Osteocyte (in vitro differentiated cells): ENCODE measurements at regions not wholly inside any gene's neighbourhood (a gene's known extent, or its start where the extent isn't known, plus 50 kb on each side); places are given as distances from the start of the nearest gene placed in this dataset.

Experiments
- DNase-seq: peaks from one replicate; pipeline ENCODE4 v3.0.0; 2021; ENCODE audit warnings: mixed read lengths; ENCODE audit not compliant: unreplicated experiment; ENCODE audit errors: extremely low spot score
- H3K27ac Mint-ChIP-seq: one replicate; pipeline ENCODE4 v1.8.0; 2021; ENCODE audit warnings: mild to moderate bottlenecking, mixed read lengths; ENCODE audit not compliant: unreplicated experiment
- H3K27me3 Mint-ChIP-seq: one replicate; pipeline ENCODE4 v1.8.0; 2021; ENCODE audit warnings: mixed read lengths; ENCODE audit not compliant: unreplicated experiment
- H3K36me3 Mint-ChIP-seq: one replicate; pipeline ENCODE4 v1.8.0; 2021; ENCODE audit warnings: mixed read lengths; ENCODE audit not compliant: unreplicated experiment
- H3K4me1 Mint-ChIP-seq: one replicate; pipeline ENCODE4 v1.8.0; 2021; ENCODE audit warnings: mixed read lengths; ENCODE audit not compliant: unreplicated experiment
- H3K4me3 Mint-ChIP-seq: one replicate; pipeline ENCODE4 v1.8.0; 2021; ENCODE audit warnings: mild to moderate bottlenecking, moderate library complexity, mixed read lengths; ENCODE audit not compliant: unreplicated experiment
- H3K9me3 Mint-ChIP-seq: one replicate; pipeline ENCODE4 v1.8.0; 2021; ENCODE audit warnings: mixed read lengths; ENCODE audit not compliant: unreplicated experiment
- TF ChIP-seq, protein P1 (sequence below): fragments of 200-600 bp; sonication (generic); IDR thresholded peaks from 2 replicates; pipeline ENCODE4 v1.5.0; 2021; ENCODE audit warnings: antibody characterized with exemption, mild to moderate bottlenecking, moderate library complexity

DNA sequence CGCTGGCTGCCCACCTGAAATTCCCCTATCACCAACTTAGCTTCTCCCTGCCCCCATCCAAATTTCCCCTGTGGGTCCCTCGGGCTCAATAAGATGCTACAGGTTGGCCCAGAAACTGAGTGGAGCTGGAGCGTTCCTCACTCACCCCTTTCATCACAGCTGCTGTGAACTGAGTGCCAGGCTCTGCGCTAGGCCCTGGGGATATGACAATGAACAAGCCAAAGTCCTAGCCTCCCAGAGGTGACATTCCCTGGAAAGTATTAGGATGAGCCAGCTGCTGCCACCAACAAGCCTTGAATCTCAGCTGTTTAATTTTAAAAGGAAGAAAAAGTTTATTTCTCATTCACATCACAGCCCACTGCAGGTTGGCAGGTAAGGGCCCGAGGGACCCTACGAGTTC lies 86.6 kb upstream of the EYA2 start:
- DNase-seq, result no peak
- H3K36me3 Mint-ChIP-seq, result no peaks in the 10 kb centered on the region
- H3K9me3 Mint-ChIP-seq, result no peaks in the 10 kb centered on the region
- no peak overlapping the region for H3K27ac Mint-ChIP-seq
- no peak overlapping the region for H3K4me3 Mint-ChIP-seq
- H3K4me1 Mint-ChIP-seq, result no peaks in the 10 kb centered on the region
- TF ChIP-seq, protein P1, sequence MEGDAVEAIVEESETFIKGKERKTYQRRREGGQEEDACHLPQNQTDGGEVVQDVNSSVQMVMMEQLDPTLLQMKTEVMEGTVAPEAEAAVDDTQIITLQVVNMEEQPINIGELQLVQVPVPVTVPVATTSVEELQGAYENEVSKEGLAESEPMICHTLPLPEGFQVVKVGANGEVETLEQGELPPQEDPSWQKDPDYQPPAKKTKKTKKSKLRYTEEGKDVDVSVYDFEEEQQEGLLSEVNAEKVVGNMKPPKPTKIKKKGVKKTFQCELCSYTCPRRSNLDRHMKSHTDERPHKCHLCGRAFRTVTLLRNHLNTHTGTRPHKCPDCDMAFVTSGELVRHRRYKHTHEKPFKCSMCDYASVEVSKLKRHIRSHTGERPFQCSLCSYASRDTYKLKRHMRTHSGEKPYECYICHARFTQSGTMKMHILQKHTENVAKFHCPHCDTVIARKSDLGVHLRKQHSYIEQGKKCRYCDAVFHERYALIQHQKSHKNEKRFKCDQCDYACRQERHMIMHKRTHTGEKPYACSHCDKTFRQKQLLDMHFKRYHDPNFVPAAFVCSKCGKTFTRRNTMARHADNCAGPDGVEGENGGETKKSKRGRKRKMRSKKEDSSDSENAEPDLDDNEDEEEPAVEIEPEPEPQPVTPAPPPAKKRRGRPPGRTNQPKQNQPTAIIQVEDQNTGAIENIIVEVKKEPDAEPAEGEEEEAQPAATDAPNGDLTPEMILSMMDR, result no peak
- peaks cover 37% of the 10 kb centered on the region for H3K27me3 Mint-ChIP-seq

DNA sequence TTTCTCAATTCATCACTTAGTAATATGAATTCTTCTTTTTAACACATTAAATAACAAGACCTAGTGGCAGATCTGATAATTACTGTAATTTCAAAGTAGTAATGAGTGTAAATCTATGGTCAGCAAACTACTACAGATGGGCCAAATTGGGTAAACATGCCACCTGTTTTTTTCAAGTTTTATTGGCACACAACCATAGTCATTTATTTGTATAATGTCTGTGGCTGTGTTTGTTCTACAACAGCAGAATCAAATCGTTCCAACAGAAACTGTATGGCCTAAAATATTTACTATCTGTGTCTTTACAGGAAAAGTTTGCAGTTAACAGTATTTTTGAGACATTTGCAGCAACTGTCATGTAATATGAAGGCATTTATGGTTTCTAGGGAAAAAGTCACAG lies 86.1 kb upstream of the EYA2 start:
- Mint-ChIP-seq H3K4me1 (no peaks in the 10 kb centered on the region), H3K4me3 (no peak overlapping the region), H3K27me3 (peaks cover 35% of the 10 kb centered on the region), H3K9me3 (no peaks in the 10 kb centered on the region), H3K27ac (no peak overlapping the region), H3K36me3 (no peaks in the 10 kb centered on the region)
- no peak for DNase-seq
- TF ChIP-seq, protein P1, result no peak

DNA sequence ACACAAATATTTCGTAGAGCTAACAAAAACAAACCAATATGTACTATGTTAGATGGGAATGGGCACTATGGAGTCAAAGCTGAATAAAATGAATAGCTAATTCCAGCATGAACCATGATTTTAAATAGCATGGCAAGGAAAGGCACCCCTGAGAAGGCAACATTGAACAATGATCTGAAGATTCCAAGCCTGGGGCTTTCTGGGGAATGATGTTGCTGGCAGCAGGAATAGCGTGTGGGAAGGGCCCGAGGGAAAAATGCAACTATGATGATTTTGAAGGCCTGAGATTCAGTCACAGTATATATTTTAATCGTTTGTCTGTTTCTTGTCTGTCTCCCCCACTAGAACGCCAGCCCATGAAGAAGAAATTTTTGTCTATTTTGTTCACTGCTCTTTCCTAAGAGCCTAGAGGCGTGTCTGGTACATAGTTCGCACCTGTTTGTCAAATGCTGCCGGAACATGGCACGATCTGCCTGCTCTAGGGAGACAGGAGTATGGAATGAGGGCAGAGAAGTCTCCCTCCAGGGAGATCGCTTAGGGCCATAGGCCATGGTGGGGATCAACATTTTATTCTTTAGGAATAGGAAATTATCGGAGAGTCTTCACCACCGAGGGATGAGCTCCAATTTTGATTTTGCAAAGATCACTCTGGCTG lies 84.8 kb upstream of the EYA2 start:
- H3K4me1 Mint-ChIP-seq, result no peaks in the 10 kb centered on the region
- no peak overlapping the region for H3K4me3 Mint-ChIP-seq
- H3K36me3 Mint-ChIP-seq, result no peaks in the 10 kb centered on the region
- H3K27me3 Mint-ChIP-seq, result peaks cover 26% of the 10 kb centered on the region
- TF ChIP-seq, protein P1, result no peak
- DNase-seq, result no peak
- no peak overlapping the region for H3K27ac Mint-ChIP-seq
- H3K9me3 Mint-ChIP-seq, result no peaks in the 10 kb centered on the region

DNA sequence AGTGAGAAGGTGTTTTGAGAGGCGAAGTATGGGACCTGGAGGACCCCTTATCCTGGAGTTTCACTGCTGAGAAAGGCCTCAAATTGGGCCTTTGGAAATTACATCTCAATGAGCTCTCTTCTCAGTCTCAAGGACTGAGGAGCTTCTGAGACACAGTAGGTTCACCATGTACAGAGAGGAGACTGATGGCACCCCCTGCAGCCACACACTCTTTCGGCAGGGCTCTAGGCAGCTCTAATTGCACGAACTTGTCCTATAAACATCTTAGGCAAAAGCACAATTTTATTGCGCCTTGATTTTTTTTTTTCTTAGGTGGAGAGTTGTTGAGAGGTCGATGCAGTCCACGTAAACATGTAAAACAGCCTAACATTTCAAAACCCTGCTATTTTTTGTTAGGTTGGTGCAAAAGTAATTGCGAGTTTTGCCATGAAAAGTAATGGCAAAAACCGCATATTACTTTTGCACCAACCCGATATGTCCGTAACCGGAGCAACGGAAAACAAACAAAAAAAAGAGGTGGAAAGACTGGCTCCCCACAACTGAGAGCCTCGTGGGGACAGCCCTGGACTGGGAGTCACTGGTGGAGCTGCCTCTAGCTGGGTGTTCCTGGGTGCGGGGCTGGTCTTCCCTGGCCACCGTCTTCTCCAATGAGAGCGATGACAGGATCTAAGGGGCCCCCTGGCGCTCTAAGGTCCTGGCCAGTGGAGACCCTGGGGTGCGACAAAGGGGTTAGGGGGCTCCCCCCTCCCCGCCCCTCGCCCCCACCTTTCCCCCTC lies 84.0 kb upstream of the EYA2 start:
- Mint-ChIP-seq H3K4me3 (no peak overlapping the region), H3K4me1 (peaks cover 3% of the 10 kb centered on the region), H3K27ac (no peak overlapping the region), H3K36me3 (no peaks in the 10 kb centered on the region), H3K27me3 (peaks cover 26% of the 10 kb centered on the region), H3K9me3 (no peaks in the 10 kb centered on the region)
- no peak for DNase-seq
- TF ChIP-seq, protein P1, result no peak
